DND-41 (cell line): ENCODE measurements at regions not wholly inside any gene's neighbourhood (a gene's known extent, or its start where the extent isn't known, plus 50 kb on each side); places are given as distances from the start of the nearest gene placed in this dataset.

Experiments
- ATAC-seq: fragments of 200-7000 bp; cut with Tn5 transposase; 3 replicates; pipeline ENCODE4 v1.9.1; 2021; ENCODE audit warnings: low read depth; ENCODE audit not compliant: insufficient read depth
- DNase-seq: peaks from one replicate; pipeline ENCODE4 v3.0.0-alpha.2; 2020
- H2AFZ ChIP-seq: 2 replicates; pipeline ENCODE4 v1.6.0; 2012; ENCODE audit warnings: low read depth, low read length
- H3K27ac ChIP-seq: 2 replicates; pipeline ENCODE4 v1.5.1; 2012; ENCODE audit warnings: low read length, inconsistent platforms
- H3K27me3 ChIP-seq: fragments of 200-600 bp; sonication (generic); 2 replicates; pipeline ENCODE4 v1.6.0; 2012; ENCODE audit warnings: low read length, mild to moderate bottlenecking, inconsistent platforms; ENCODE audit not compliant: insufficient read depth, poor library complexity
- H3K36me3 ChIP-seq: 2 replicates; pipeline ENCODE4 v1.5.1; 2012; ENCODE audit warnings: low read length, inconsistent platforms; ENCODE audit not compliant: insufficient read depth
- H3K4me1 ChIP-seq: 2 replicates; pipeline ENCODE4 v1.5.1; 2012; ENCODE audit warnings: mild to moderate bottlenecking, low read length; ENCODE audit not compliant: insufficient read depth
- H3K4me2 ChIP-seq: 2 replicates; pipeline ENCODE4 v1.6.0; 2012; ENCODE audit warnings: mild to moderate bottlenecking, moderate library complexity, low read length, inconsistent platforms; ENCODE audit not compliant: insufficient read depth
- H3K4me3 ChIP-seq, 2 experiments: fragments of 200-600 bp in 1 of 2; shearing (Covaris generic) in 1 of 2; 2 replicates each; pipeline ENCODE4 v1.5.1; 2012 to 2016; ENCODE audit warnings: inconsistent platforms in 2 of 2, low read length in 2 of 2, mild to moderate bottlenecking in 2 of 2, low read depth in 1 of 2, moderate library complexity in 1 of 2
- H3K79me2 ChIP-seq: 2 replicates; pipeline ENCODE4 v1.6.0; 2012; ENCODE audit warnings: low read length, inconsistent platforms; ENCODE audit not compliant: insufficient read depth
- H3K9ac ChIP-seq: 2 replicates; pipeline ENCODE4 v1.6.0; 2012; ENCODE audit warnings: low read depth, mild to moderate bottlenecking, inconsistent platforms, low read length, moderate library complexity
- H3K9me3 ChIP-seq: 2 replicates; pipeline ENCODE4 v1.5.1; 2012; ENCODE audit warnings: low read length, moderate library complexity, mild to moderate bottlenecking, inconsistent platforms; ENCODE audit not compliant: insufficient read depth, severe bottlenecking
- H4K20me1 ChIP-seq: 2 replicates; pipeline ENCODE4 v1.6.0; 2012; ENCODE audit warnings: low read length; ENCODE audit not compliant: insufficient read depth
- EZH2 ChIP-seq: IDR thresholded peaks from 3 replicates; pipeline ENCODE4 v1.6.1; 2012; ENCODE audit warnings: borderline replicate concordance, low read depth, mild to moderate bottlenecking, moderate library complexity, low read length, inconsistent platforms; ENCODE audit not compliant: severe bottlenecking
- TF ChIP-seq, protein P1 (sequence below): IDR thresholded peaks from 2 replicates; pipeline ENCODE4 v1.5.1; 2012; ENCODE audit warnings: borderline replicate concordance, low read length, moderate library complexity, mild to moderate bottlenecking; ENCODE audit not compliant: poor library complexity, severe bottlenecking; ENCODE audit errors: extremely low read depth

DNA sequence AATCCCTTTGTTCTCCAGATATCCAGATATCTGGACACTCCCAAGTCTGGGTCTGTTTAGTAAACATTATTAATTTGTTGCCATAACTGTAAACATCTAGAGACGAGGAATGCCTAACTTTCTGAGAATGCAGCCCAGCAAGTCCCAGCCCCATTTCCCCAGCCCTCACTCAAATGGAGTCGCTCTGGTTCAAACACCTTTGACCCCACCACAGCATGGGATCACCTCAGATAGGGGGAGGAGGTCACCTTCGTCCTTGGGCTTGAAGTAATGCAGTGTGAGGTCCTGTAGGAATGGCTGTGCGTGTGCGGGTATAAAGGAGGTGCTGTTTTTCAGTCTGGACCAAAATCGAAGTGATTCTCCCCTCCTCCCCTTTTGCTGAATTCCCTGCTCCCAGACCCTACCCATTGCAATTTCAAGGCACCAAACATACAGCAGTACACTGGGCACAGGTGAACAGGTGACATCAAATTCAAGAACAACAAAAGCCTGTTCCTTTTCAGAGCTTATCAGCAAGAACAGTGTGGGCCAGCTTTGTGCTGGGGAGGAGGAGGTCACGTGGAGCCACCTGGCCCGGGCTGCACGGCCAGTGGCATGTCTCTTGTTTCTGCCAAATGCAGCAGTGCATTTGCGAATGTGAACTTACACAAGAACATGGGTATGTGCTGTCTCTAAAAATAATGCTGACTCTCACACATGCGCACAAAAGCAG is 57.5 kb upstream of the TRPM1 start:
- no peak overlapping the region for H3K4me2 ChIP-seq
- H4K20me1 ChIP-seq: no peaks in the 10 kb centered on the region
- ATAC-seq: no peak
- H3K79me2 ChIP-seq: no peaks in the 10 kb centered on the region
- H3K27me3 ChIP-seq: no peaks in the 10 kb centered on the region
- TF ChIP-seq, protein P1, sequence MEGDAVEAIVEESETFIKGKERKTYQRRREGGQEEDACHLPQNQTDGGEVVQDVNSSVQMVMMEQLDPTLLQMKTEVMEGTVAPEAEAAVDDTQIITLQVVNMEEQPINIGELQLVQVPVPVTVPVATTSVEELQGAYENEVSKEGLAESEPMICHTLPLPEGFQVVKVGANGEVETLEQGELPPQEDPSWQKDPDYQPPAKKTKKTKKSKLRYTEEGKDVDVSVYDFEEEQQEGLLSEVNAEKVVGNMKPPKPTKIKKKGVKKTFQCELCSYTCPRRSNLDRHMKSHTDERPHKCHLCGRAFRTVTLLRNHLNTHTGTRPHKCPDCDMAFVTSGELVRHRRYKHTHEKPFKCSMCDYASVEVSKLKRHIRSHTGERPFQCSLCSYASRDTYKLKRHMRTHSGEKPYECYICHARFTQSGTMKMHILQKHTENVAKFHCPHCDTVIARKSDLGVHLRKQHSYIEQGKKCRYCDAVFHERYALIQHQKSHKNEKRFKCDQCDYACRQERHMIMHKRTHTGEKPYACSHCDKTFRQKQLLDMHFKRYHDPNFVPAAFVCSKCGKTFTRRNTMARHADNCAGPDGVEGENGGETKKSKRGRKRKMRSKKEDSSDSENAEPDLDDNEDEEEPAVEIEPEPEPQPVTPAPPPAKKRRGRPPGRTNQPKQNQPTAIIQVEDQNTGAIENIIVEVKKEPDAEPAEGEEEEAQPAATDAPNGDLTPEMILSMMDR: no peak
- no peak for TF ChIP-seq EZH2
- H3K9me3 ChIP-seq: no peaks in the 10 kb centered on the region
- no peaks in the 10 kb centered on the region for H3K36me3 ChIP-seq
- no peak overlapping the region for H3K27ac ChIP-seq
- H3K4me1 ChIP-seq: no peaks in the 10 kb centered on the region
- H2AFZ ChIP-seq: no peak overlapping the region
- no peak for DNase-seq
- H3K9ac ChIP-seq: no peak overlapping the region
- H3K4me3 ChIP-seq: no peak overlapping the region

DNA sequence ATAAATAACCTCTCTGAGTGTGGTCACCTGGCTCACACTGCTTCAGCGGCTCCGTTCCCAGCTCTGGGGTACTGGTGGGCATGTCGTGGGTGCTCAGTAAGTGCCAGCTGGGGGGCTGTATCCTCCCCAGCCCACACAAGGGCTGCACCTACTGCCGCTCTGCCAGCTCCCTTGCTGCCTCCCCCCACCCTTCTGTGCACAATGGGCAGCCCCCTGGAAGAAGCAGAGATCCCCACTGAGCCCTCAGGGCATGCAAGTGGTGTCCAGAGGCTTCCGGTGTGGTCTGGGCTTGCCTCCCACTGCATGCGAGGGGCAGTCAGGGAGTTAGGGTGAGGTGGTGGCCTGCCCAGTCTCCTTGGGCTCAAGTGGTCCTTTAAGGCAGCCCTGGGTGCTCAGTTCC is 58.3 kb upstream of the TRPM1 start:
- Histone ChIP-seq H3K9me3 (no peaks in the 10 kb centered on the region), H3K4me3 (no peak overlapping the region), H3K4me2 (no peak overlapping the region), H3K79me2 (no peaks in the 10 kb centered on the region), H3K27ac (no peak overlapping the region), H4K20me1 (no peaks in the 10 kb centered on the region), H3K4me1 (no peaks in the 10 kb centered on the region), H3K27me3 (no peaks in the 10 kb centered on the region), H3K9ac (no peak overlapping the region), H3K36me3 (no peaks in the 10 kb centered on the region), H2AFZ (no peak overlapping the region)
- TF ChIP-seq EZH2: no peak
- TF ChIP-seq, protein P1: no peak
- DNase-seq (no peak), ATAC-seq (no peak)

DNA sequence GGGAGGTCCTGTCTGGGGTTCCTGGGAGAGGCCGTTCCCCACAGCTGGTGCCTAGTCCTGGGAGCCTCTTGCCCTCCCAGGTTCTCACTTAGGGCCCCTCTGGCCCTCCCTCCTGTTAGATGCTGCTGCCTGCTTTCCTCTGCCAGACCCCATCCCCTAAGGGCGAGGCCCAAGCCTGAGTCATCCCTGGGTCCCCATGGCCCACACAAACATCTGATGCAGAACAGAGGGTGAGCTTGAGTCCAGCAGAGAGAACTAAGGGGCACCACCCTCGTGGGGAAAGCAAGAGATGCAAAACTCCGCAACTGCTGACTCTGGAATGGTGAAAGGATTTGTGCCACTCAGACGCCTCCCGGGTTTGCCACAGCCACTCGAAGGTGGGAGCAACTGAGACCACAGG is 58.8 kb upstream of the TRPM1 start:
- Histone ChIP-seq H3K9me3 (no peaks in the 10 kb centered on the region), H3K9ac (no peak overlapping the region), H3K4me3 (no peak overlapping the region), H4K20me1 (no peaks in the 10 kb centered on the region), H3K79me2 (no peaks in the 10 kb centered on the region), H3K27me3 (no peaks in the 10 kb centered on the region), H2AFZ (no peak overlapping the region), H3K4me1 (no peaks in the 10 kb centered on the region), H3K36me3 (no peaks in the 10 kb centered on the region), H3K27ac (no peak overlapping the region), H3K4me2 (no peak overlapping the region)
- ATAC-seq (no peak), DNase-seq (no peak)
- no peak for TF ChIP-seq EZH2
- TF ChIP-seq, protein P1: no peak
